ENCODE measurements at regions not wholly inside any gene's neighbourhood (a gene's known extent, or its start where the extent isn't known, plus 50 kb on each side); places are given as distances from the start of the nearest gene placed in this dataset.

- TF ChIP-seq CTCF (conservative IDR thresholded peaks at IDR 0.05; ENCODE audit: low read length) = no peak
- TF ChIP-seq EZH2phosphoT487 (IDR thresholded peaks at IDR 0.05; ENCODE audit: borderline replicate concordance, low read depth, low read length) = no peak
Measured at GRCh38 chr5:163692091-163692490, 186.7 kb downstream of the MAT2B start.
